ENCODE measurements at regions not wholly inside any gene's neighbourhood (a gene's known extent, or its start where the extent isn't known, plus 50 kb on each side); places are given as distances from the start of the nearest gene placed in this dataset.
"Not testable (repeated sequence)": the region's sequence is repeated elsewhere in the genome, so short reads cannot be mapped to it uniquely, and the experiment has no call there.

DNA sequence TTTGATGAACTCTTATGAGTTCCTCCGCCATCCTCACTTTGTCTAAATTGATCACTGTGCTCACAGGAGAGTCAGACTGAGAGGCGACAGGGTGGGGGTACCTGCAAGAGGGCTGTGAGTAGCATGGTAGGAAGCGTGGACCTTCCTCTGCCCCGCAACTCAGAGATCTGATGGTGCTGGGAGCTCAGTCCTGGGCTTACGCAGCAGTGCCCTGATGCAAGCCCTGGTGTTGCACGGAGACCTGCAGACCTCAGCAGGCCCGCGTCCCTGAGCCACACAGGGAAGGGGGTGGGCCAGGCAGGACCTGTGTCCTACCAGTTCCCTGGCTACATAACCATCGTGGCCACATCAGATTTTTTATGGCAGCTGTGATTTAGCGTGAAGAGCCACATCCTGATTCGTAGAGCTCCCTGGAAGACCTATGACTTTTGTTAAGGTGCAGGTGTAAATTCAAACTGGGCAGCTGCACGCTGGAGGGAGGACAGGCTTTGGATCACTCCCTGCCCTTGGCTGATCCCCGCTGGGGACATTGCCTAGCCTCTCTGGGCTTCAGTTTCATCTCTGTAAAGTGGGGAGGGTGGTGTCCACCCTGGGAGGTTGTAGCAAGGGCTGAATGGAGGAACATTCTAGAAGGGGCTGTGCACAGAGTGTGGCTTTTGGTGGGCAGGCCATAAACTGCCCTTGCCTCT, 176.1 kb downstream of the KLF13 start:
- no peak for FAIRE-seq

DNA sequence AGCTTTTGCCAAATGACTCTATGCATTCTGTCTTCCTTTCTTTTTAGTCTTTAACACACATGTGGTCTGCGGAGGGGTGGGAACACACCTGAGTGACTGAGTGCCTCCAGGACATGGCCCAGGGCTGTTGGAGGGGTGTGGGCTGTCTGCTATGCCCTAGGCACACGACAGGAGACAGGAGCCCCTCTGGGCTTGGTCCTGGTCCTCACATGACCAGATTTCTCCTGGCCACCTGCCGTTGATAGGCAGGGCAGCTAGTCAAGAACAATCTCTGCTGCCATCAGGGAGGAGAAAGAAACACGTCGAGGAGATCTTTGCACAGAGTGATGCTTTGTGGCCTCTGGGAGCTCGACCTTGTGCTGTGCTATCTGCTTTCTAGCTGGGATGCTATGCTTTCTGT, 176.6 kb downstream of the KLF13 start:
- DNase-seq (ENCODE audit: extremely low spot score, insufficient read length, low read depth) (no peak), FAIRE-seq (no peak)

More for the DNA sequence above, 176.1 kb downstream of the KLF13 start:
- no peak for DNase-seq (ENCODE audit: extremely low spot score, insufficient read length, low read depth)

DNA sequence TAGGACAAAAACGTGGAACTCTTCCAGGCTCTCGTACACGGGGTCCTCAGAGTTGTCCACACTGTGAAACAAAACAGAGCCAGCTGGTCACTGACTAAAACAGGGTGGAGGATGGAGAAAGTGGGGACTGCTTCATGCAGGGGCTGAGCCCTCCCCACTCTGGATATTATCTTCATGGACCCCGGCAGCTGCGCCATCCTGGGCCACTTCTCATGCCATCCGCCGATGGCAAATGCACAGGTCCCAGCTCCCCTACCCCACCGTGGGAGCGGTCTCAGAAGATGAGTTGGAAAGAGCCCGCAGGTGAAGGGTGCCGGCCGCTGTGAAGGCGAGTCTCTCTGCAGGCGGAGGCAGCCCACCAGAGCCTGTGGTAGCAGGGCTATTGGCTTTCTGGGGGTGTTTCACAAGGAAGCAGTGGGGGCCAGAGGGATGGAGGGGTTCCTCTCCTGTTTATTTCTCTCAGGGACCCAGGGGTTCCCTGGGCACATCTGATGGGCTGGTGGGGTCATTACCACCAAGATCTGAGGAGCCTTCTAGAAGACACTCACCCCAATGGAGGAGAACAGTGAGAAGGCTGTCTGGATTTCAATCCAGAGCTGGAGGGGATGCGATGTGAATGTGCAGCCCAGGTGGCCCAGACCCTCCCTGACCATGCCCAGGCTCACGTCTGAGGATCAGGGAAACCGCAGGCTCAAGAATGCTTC, 177.3 kb downstream of the KLF13 start:
- DNase-seq (ENCODE audit: extremely low spot score, insufficient read length, low read depth) (no peak), FAIRE-seq (no peak)

DNA sequence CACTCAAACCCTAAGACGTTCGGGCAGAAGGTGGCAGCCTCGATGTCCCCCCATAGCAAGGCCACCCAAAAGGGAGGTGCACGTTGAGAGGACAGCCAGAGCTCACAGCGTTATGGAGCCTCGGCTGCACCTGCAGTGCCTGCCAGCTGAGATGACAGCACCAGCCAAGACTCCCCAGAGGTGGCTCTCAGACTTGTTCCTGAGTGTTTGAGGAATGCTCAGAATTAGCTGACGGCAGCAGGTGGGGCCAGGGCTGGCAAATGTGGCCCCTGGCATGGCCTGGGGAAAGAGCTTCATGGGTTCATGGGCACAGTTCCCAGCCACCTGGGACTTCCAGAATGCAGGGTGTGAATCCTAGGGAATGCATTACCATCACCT, 177.8 kb downstream of the KLF13 start:
- FAIRE-seq = no peak
- no peak for DNase-seq (ENCODE audit: extremely low spot score, insufficient read length, low read depth)

DNA sequence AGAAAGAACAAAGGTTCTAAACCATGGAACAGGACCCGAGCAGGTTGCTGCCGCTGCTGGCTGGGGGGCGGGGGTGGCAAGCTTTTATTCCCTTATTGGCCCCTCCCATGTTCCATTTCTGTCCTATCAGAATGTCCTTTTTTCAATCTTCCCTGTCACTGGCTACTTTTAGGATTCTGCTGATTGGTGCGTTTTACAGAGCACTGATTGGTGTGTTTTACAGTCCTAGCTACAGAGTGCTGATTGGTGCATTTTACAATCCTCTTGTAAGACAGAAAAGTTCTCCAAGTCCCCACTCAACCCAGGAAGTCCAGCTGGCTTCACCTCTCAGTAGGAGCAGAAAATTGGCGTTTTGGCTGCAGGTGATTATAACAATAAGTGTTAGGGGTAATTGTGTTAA, 180.9 kb downstream of the KLF13 start:
- not testable (repeated sequence) for FAIRE-seq; DNase-seq (ENCODE audit: extremely low spot score, insufficient read length, low read depth)

DNA sequence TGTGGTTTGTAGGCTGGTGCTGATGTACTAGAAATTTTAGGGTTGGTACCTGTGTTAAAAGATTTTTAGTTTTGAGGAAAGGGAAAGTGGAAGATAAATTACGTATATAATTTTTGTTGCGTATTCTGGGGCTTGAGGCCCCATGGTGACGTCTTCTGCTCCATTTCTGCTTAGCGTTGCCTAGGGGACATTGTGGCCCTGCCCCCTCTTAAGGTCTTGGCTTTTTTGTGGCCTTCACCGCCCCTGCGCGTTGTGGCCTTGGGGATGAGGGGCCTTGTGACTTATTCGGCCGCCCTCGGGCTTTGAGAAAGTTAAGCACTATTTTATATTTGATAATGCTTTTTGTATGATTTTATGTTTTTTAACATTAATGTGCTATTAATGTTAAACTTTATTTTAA, 182.0 kb downstream of the KLF13 start:
- FAIRE-seq = no peak
- DNase-seq (ENCODE audit: extremely low spot score, insufficient read length, low read depth) = no peak

DNA sequence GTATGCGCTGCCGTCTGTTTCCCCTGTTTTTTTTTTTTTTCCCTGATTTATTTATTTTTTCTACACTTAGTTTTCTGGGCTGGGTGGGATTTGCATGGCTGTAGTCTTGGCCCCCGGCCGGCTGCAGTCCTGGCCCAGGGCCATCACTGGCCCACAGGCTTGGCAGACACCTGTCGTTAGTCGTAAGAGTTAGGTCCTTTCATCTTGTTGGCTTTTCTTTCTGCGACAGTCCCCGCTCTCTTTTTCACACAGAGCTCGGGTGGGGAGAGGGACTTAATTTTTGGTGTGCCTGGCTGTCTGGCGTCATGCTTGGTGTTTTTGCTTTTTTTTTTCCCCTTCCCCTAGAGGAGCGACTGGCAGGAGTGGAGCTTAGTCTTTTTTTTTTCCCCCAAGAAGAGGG, 183.4 kb downstream of the KLF13 start:
- no peak for DNase-seq (ENCODE audit: extremely low spot score, insufficient read length, low read depth)
- no peak for FAIRE-seq

DNA sequence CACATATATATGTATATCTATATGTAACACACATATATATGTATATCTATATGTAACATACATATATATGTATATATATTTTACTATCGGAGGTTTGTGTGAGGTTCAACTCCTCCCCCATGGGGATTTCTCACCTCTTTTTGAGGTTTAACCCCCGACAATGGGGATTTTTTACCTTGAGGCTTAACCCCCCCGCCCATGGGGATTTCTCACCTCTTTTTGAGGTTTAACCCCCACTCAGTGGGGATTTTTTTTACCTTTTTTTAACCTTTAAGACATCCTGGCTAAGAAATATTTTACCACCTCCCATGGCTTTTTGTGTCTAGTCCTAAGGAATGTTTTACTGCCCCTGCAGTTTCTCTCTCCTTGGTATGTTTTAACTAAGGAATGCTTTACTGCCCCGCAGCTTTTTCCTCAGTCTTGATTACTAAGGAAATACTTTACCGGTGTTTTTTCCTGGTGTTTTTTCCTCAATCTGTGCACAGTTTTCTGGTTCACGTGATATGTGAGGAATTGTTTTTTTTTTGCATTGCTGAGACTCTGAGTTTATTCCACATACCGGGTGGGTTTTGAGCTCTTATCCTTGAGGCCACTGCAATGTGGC, 185.2 kb downstream of the KLF13 start:
- DNase-seq (ENCODE audit: extremely low spot score, insufficient read length, low read depth) = no peak

DNA sequence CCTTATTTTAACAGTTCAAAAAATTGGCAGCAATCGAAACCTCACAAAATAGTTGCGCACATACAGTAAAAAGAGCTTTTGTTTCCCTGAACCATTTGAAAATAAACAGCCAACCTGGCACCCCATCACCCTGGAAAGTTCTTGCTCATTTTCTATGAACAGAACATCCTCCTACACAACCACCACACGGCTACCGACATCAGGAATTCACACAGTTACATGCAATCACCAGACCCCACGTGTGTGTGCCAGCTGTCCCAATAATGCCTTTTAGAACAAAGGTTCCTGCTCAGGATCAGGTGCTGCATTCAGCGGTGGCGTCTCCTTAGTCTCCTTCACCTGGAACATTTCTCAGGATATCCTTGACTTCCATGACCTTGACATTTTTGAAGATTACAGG, 186.5 kb downstream of the KLF13 start:
- FAIRE-seq (no peak), DNase-seq (ENCODE audit: extremely low spot score, insufficient read length, low read depth) (no peak)

More for the DNA sequence above, 185.2 kb downstream of the KLF13 start:
- peak; percentile 64 for FAIRE-seq

DNA sequence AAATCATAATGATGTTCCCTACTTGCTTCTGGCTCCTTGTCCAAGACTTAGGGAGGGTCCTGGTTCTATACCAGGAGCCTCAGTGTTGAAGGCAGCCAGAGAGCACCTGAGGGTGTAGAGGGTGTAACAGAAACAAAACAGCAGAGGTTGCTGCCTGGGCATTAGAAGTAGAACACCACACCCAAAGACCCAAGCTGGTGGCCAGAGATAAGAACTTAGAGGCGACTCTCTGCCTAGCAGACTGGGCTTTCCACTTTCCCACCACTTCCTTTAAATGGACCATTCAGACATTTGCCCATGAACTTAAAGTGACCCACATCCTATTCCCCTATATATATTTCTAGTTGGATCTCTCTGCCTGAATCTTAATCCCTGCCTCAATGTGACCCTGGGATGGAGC, 189.8 kb downstream of the KLF13 start:
- no peak for DNase-seq (ENCODE audit: extremely low spot score, insufficient read length, low read depth)
- FAIRE-seq = no peak

DNA sequence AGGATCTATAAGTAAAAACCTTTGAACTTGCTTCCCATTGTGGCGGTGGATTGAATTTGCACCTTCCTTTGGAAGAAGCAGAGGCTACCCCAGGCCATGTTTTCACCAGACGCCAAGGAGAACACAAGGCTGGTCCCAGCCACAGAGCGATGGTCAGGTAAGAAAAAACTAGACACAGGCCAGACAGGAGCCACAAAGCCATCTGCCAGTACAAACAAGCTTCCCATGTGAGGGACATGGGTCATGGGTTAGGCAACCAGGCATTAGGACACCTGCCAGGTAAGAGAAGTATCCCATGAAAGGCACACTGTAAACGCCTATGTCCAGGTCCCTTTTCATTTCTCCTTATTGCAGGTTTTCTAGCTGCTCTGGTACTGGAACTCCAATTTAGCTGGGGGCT, 190.2 kb downstream of the KLF13 start:
- FAIRE-seq (no peak), DNase-seq (ENCODE audit: extremely low spot score, insufficient read length, low read depth) (no peak)

DNA sequence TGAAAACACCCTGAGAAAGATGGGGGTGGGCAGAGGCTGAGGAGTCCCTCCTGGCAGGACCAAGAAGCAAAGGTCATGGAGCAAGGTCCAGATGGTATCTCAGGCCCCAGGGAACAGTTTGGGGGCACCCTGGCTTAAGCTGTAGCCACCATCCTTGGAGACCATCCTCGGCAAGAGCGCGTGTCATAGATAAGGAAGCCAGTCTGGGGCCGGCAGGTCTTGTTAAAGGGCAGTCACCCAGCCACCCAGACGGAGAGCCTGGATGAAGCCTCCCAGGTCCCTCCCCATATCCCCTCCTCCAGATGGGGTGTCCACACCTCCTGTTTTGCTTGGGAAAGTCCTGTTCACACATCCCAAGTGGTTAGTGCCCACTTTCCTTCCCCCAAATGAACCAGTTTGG, 191.1 kb downstream of the KLF13 start:
- DNase-seq (ENCODE audit: extremely low spot score, insufficient read length, low read depth) (no peak), FAIRE-seq (no peak)

DNA sequence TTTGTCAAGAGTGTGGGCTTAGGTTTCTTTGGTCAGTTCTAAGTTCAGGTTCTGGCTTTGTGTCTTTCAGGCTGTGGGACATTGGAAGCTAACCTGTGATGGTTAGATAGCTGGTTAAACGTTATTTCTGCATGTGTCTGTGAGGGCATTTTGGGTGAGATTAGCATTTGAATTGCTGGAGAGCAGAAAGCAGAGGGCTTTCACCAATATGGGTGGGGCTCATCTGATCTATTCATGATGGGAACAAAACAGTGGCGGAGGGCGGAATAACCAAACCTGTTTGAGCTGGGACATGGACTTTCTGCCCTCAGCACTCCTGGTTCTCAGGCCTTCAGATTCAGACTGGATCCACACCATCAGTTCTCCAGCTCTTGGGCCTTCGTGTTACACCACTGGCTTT, 195.4 kb downstream of the KLF13 start:
- DNase-seq (ENCODE audit: extremely low spot score, insufficient read length, low read depth) (no peak), FAIRE-seq (no peak)

DNA sequence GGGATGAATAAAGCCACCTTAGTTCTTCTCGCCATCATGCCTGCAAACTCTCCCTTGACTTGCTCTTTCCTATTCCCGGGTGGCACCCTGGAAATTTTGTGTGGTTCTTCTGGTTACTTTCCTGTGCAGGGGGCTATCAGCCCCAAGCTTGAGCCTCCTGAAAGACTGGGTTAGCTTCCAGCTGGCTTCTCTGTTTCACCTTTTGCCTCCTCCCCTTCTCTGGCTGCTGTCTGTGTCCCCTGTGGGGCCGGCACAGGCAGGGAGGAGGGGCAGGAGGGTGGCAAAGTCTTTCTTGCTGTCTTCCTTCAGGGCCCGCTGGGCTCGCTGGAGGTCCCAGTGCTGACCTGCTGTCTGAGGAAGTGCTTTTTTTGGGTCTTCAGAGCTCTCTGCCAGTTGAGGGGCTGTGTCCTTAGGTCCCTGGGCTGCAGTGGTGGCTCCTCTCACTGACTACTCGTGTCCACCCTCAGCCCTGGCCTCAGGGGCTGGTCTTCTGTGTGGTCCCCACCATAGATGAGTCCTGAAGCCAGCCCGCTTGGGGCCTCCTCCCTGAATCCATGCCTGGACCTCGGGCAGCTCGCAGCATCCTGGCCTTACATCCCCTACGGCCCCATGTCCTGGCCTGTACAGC, 196.5 kb downstream of the KLF13 start:
- FAIRE-seq (no peak), DNase-seq (ENCODE audit: extremely low spot score, insufficient read length, low read depth) (no peak)

DNA sequence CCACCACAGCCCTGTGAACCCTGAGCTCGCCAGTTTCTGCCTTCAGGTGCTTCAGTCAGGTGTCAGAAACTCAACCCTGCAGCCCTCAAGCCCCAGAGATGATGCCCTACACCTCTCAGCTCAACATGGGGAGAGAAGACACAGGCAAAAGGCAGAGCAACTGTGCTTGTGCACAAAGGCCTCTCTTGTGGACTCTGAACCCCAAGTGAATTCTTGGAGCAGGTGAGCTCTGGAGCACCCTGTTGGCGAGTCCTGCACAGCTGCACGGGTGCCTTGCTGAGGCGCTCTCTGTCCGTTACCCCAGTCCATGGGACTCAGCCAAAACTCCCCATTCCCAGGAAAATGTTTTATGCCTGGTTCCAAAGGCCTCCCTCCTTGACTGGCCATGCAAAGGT, 197.0 kb downstream of the KLF13 start:
- DNase-seq (ENCODE audit: extremely low spot score, insufficient read length, low read depth) (no peak), FAIRE-seq (no peak)

DNA sequence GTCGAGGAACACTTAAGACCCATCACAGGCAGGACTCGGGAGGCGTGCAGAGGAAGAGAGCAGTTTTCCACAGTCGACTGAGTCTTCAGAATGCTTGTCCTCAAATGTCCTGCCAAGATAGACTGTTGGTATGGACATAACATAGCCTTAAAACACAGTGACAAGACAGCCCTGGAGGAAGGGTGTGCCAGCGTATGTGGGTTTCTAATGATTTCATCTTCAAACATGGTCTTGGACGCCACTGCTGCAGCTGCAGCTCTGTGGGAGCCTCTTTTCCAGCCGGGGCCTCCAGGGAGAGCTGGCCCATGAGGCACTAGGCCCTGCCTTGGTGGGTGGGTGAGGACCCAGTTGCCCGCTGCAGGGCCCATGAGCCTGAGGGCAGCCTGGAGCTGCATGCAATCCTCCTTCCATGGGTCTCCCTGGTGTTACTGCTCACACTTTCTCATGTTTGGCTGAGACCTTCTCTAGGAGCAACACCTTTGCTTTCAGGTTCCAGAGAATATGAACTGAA, 198.6 kb downstream of the KLF13 start:
- DNase-seq (ENCODE audit: extremely low spot score, insufficient read length, low read depth) = no peak
- FAIRE-seq = no peak

DNA sequence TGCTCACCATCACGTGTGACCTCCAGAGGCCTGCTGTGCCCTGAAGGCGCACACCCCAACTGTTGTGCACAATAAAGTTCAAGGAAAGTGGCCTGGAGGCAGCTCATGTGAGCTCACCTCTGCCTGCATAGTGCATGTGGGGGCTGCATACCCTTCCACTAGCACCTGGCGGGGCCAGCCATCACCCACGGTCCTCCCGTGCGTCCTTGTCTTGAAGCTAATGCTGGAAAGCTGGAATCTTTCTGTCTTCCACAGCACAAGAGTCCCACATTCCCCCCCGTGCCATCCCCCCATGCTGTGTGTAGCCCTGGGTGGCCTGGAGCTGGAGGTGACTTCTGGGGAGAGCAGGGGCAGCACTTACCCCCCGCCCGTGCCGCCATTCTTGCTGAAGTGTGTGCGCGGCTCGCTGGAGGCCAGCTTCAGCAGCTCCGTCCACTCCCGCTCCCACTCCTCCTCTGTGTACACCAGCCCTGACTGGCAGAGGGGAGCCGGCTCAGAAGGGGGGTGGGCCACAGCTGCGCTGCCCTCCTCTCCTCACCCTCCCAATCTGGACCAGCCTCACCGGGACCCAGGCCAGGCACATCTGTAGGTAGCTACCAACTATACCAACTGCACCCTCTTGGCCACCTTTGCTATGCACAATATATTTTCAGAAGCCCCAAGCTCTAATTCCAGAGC, 199.5 kb downstream of the KLF13 start:
- DNase-seq (ENCODE audit: extremely low spot score, insufficient read length, low read depth) = no peak
- no peak for FAIRE-seq

DNA sequence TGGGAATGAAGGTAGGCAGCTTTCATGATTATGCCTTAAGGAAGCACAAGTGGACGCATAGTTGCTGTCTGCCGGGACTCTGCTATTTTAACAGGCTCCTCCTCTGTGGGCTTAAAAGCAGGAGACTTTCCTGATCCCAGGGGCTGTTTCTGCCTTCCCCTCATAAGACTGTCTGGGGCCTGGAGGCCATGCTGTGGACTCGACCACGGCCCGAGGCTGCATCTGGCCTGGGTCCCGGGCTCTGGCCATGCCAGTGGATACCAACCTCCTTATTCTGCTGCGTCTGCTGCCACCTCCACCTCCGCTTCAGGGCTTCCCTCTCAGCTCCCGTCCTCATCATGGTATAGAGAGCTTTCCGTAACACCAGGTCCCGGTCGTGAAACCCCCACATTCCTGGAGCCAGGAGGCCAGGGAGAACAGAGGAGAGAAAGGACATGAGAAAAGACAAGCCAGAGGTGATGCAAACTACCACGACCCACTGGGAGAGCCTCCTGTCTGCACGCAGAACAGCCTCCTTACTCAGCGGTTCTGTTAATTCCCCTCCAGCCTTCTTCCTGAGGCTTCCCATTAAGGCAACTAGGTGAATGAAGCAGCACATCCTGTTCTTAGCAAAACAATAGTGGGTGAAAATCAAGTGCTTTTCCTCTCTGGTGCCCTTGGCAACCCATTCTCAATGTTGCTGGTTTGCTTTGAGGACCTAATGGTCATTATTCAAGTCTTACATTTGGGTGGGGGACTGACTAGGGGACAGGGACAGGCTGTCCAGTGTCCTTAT, 200.5 kb downstream of the KLF13 start:
- no peak for DNase-seq (ENCODE audit: extremely low spot score, insufficient read length, low read depth)
- no peak for FAIRE-seq

DNA sequence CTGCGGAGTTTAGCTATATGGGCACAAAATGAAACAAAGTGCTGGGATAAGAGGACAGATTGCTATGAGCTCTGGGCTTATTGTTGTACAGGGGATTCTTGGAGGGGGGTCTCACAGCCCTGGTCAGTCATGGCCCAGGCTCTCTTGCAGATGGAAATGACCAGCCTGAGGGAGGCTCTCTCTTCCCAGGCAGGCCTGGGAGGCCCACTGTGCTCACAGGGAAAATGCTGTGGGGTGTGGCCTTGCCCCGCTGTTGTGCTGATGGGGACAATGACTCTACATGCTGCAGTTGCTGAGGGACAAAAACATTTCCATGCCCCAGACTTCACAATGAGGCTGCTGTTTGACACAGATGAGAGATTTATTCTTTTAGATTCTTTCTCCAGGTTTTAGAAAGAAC, 202.2 kb downstream of the KLF13 start:
- FAIRE-seq = no peak
- no peak for DNase-seq (ENCODE audit: extremely low spot score, insufficient read length, low read depth)
